Karpas-422 (cell line): ENCODE measurements at regions not wholly inside any gene's neighbourhood (a gene's known extent, or its start where the extent isn't known, plus 50 kb on each side); places are given as distances from the start of the nearest gene placed in this dataset.
A peak's percentile ranks its signal among the peaks of the same experiment; 100 is the strongest.
"Not testable (repeated sequence)": the region's sequence is repeated elsewhere in the genome, so short reads cannot be mapped to it uniquely, and the experiment has no call there.

Experiments used
- DNase-seq: peaks from one replicate; pipeline ENCODE4 v3.0.0-alpha.2; 2015
- H2AFZ ChIP-seq: fragments of 200-600 bp; sonication (generic); 2 replicates; pipeline ENCODE4 v1.6.1; 2014; ENCODE audit warnings: antibody characterized with exemption, low read length, mixed read lengths
- H3K27ac ChIP-seq: fragments of 200-600 bp; sonication (generic); 2 replicates; pipeline ENCODE4 v1.5.1; 2014; ENCODE audit warnings: mild to moderate bottlenecking, low read length, moderate library complexity
- H3K27me3 ChIP-seq: fragments of 200-600 bp; sonication (generic); 2 replicates; pipeline ENCODE4 v1.6.1; 2014; ENCODE audit warnings: low read length, mixed read lengths
- H3K36me3 ChIP-seq: fragments of 200-600 bp; sonication (generic); 2 replicates; pipeline ENCODE4 v1.6.1; 2014; ENCODE audit warnings: low read length, mixed read lengths; ENCODE audit not compliant: insufficient read depth
- H3K4me1 ChIP-seq: fragments of 200-600 bp; sonication (generic); 2 replicates; pipeline ENCODE4 v1.6.1; 2014; ENCODE audit warnings: mild to moderate bottlenecking, low read length, mixed read lengths
- H3K4me2 ChIP-seq: fragments of 200-600 bp; sonication (generic); 2 replicates; pipeline ENCODE4 v1.6.1; 2014; ENCODE audit warnings: low read length, low read depth, mild to moderate bottlenecking; ENCODE audit not compliant: poor library complexity, severe bottlenecking
- H3K4me3 ChIP-seq: fragments of 200-600 bp; sonication (generic); 2 replicates; pipeline ENCODE4 v1.5.1; 2014; ENCODE audit warnings: mild to moderate bottlenecking, antibody characterized with exemption, low read length, mixed read lengths
- H3K79me2 ChIP-seq: fragments of 200-600 bp; sonication (generic); 2 replicates; pipeline ENCODE4 v1.6.1; 2014; ENCODE audit warnings: mild to moderate bottlenecking, low read length, mixed read lengths
- H3K9ac ChIP-seq: fragments of 200-600 bp; sonication (generic); 2 replicates; pipeline ENCODE4 v1.6.0; 2014; ENCODE audit warnings: low read length
- H3K9me2 ChIP-seq: fragments of 200-600 bp; sonication (generic), shearing (Covaris generic); replicated peaks from 2 replicates; pipeline ENCODE4 v1.6.0; 2014; ENCODE audit warnings: mild to moderate bottlenecking, low read length, moderate library complexity; ENCODE audit not compliant: insufficient read depth
- H3K9me3 ChIP-seq: fragments of 300-700, 200-600 bp; sonication (generic); 2 replicates; pipeline ENCODE4 v1.6.1; 2014; ENCODE audit warnings: low read length, mixed read lengths
- H4K20me1 ChIP-seq: fragments of 200-600 bp; sonication (generic); 2 replicates; pipeline ENCODE4 v1.6.1; 2014; ENCODE audit warnings: mild to moderate bottlenecking, antibody characterized with exemption, low read length, low read depth; ENCODE audit not compliant: insufficient read depth

DNA sequence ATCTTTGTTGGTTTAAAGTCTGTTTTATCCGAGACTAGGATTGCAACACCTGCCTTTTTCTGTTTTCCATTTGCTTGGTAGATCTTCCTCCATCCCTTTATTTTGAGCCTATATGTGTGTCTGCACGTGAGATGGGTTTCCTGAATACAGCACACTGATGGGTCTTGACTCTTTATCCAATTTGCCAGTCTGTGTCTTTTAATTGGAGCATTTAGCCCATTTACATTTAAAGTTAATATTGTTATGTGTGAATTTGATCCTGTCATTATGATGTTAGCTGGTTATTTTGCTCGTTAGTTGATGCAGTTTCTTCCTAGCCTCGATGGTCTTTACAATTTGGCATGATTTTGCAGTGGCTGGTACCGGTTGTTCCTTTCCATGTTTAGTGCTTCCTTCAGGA lies 149.4 kb upstream of the MRPS22 start:
- DNase-seq, H3K4me1 ChIP-seq, H3K9me2 ChIP-seq, H3K27ac ChIP-seq, H4K20me1 ChIP-seq, H3K9ac ChIP-seq, H3K4me2 ChIP-seq, H3K9me3 ChIP-seq, H3K36me3 ChIP-seq, H3K4me3 ChIP-seq, H3K27me3 ChIP-seq, H3K79me2 ChIP-seq, H2AFZ ChIP-seq: not testable (repeated sequence)

DNA sequence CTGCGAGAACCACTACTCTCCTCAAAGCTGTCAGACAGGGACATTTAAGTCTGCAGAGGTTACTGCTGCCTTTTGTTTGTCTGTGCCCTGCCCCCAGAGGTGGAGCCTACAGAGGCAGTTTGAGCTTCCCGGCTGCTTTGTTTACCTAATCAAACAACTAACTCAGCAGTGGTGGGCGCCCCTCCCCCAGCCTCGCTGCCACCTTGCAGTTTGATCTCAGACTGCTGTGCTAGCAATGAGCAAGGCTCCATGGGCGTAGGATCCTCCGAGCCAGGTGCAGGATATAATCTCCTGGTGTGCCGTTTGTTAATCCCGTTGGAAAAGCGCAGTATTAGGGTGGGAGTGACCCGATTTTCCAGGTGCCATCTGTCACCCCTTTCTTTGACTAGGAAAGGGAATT lies 147.7 kb upstream of the MRPS22 start:
- not testable (repeated sequence) for H3K9me3 ChIP-seq

DNA sequence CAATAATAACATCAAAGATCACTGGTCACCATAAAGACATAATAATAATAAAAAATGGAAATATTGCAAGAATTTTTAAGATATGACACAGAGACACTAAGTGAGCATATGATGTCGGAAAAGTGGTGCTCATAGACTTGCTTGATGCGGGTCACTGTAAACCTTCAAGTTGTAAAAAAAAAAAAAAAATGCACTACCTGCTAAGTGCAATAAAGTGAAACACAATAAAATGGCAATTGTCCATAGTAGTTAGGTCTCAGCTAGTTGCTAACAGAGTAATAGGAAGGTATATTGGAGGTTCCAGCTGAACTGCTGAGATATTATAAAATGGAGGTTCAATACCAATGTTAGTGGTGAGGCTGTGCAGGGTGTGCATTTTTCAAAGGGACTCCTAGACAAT lies 146.6 kb upstream of the MRPS22 start:
- Histone ChIP-seq H3K27ac (no peak overlapping the region), H3K9me3 (no peaks in the 10 kb centered on the region), H3K79me2 (no peaks in the 10 kb centered on the region)

More for the DNA sequence above, 147.7 kb upstream of the MRPS22 start:
- H3K36me3 ChIP-seq, H4K20me1 ChIP-seq, H3K79me2 ChIP-seq, H3K9me2 ChIP-seq, H3K9ac ChIP-seq, H3K27ac ChIP-seq, H3K4me3 ChIP-seq, H2AFZ ChIP-seq, H3K4me1 ChIP-seq, H3K4me2 ChIP-seq, H3K27me3 ChIP-seq, DNase-seq: not testable (repeated sequence)

DNA sequence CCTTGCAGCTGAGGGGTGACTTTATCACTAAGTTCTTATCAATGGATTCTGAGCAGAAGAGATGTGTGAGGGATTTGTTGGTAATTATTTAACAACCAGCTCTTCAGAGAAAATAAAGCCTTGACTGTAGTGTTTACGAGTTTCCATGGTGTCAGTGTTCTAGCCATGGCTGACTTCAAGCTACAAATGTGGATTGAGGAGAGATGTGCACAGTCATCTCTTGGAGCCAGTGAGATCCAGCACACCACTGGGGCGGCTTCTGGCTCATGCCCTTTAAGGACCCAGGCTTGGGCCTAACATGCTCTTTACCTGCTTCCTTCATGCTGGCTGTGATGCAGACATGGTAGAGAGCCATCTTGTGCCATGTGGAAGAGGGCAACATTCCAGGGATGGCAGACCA lies 145.6 kb upstream of the MRPS22 start:
- Histone ChIP-seq H2AFZ (no peak overlapping the region), H3K4me1 (no peaks in the 10 kb centered on the region), H3K4me2 (no peak overlapping the region), H3K4me3 (no peak overlapping the region), H4K20me1 (no peaks in the 10 kb centered on the region), H3K9me2 (no peaks in the 10 kb centered on the region), H3K9ac (no peak overlapping the region), H3K27me3 (no peaks in the 10 kb centered on the region), H3K27ac (no peak overlapping the region), H3K79me2 (no peaks in the 10 kb centered on the region), H3K36me3 (no peaks in the 10 kb centered on the region), H3K9me3 (no peaks in the 10 kb centered on the region)
- no peak for DNase-seq

More for the DNA sequence above, 146.6 kb upstream of the MRPS22 start:
- Histone ChIP-seq H3K4me3 (no peak overlapping the region), H3K27me3 (no peaks in the 10 kb centered on the region), H3K4me2 (no peak overlapping the region), H3K36me3 (no peaks in the 10 kb centered on the region), H2AFZ (no peak overlapping the region), H3K9ac (no peak overlapping the region), H3K9me2 (no peaks in the 10 kb centered on the region), H4K20me1 (no peaks in the 10 kb centered on the region), H3K4me1 (no peaks in the 10 kb centered on the region)
- DNase-seq = no peak

DNA sequence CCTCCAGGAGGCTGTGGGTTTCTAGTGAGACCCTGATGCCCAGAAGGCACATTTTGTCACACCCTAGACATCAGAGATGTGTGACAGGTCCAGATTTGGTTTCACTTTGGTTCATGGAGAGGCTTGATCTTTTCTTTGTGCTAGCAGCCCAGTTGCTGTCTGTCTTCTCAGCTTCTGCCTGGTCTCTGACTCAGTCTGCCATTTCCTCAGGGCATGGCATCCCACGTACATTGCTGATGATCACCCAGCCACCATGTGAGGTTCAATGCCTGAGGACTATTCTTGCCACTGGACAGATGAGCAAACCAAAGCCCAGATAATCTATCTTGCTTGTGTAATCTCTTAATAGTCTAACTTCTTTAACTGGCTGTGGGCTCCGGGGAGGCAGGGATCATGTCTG lies 144.9 kb upstream of the MRPS22 start:
- H3K9me3 ChIP-seq = no peaks in the 10 kb centered on the region
- H3K9me2 ChIP-seq = no peaks in the 10 kb centered on the region
- no peak overlapping the region for H3K9ac ChIP-seq
- H3K4me3 ChIP-seq = no peak overlapping the region
- no peaks in the 10 kb centered on the region for H3K4me1 ChIP-seq
- H3K36me3 ChIP-seq = no peaks in the 10 kb centered on the region
- no peaks in the 10 kb centered on the region for H3K79me2 ChIP-seq
- H2AFZ ChIP-seq = no peak overlapping the region
- DNase-seq = no peak
- no peak overlapping the region for H3K4me2 ChIP-seq
- H3K27me3 ChIP-seq = no peaks in the 10 kb centered on the region
- H4K20me1 ChIP-seq = no peaks in the 10 kb centered on the region
- no peak overlapping the region for H3K27ac ChIP-seq

DNA sequence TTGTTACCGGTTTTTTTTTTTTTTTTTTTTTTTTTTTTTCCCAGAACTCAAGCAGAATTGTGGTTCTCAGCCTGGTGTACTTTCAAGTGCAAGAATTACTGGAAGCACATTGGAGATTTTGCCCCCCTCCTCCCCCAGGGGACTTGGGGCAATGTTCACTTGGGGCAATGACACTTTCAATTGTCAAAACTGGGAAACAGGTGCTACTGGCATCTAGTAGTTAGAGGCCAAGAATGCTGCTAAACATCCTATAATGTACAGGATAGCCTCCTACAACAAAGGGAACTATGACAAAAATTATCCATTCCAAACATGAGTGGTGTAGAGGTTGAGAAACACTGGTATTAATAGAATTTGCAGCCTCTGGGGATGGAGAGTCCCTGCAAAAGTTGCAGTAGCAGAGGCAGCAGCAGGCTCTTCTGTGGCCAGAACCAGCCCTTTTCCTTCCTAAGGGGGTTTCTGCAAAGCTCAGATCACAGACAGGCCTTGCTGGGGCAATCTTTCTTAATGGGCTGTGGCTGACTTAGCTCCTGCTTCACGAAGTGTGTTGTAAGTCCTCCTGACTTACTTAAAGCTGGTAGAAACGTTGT lies 144.3 kb upstream of the MRPS22 start:
- no peaks in the 10 kb centered on the region for H3K9me2 ChIP-seq
- H3K4me2 ChIP-seq = no peak overlapping the region
- no peak for DNase-seq
- no peaks in the 10 kb centered on the region for H4K20me1 ChIP-seq
- no peaks in the 10 kb centered on the region for H3K27me3 ChIP-seq
- no peak overlapping the region for H3K27ac ChIP-seq
- H3K4me1 ChIP-seq = no peaks in the 10 kb centered on the region
- H2AFZ ChIP-seq = no peak overlapping the region
- no peak overlapping the region for H3K4me3 ChIP-seq
- H3K9me3 ChIP-seq = no peaks in the 10 kb centered on the region
- H3K36me3 ChIP-seq = no peaks in the 10 kb centered on the region
- H3K79me2 ChIP-seq = no peaks in the 10 kb centered on the region
- no peak overlapping the region for H3K9ac ChIP-seq

DNA sequence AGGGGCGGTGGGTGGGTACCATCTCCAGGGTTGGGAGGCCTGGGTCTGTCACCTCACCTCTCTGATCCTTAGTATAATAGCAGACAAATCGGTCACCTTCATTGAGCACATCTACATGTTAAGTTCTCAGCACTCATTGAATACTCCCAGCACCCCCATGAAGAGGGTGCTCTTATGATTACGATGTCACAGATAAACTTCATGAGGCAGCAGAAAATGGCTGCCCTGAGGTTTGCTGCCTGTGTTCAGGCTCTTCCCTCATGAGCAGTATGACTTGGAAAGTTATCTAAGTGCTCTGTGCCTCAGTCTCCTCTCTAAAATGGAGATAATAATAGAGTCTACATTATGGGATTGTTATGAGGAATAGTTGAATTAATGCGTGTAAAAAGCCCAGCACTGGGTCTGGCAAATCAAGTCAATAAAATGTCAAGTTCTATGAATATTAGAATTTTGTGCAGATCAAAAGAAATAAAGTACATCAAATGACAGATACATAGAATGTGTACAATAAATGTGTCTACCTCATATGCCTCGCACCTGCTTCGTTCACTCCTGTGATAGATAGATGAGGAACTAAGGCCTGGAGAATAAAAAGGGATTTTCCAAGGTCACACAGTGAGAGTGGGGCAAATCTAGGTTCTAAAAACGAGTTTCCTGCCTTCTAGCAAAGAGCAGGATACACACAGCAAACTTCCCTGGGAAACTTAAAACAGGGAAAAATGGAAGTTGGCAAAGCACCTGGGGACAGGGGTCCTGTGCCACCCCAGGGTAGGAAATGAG lies 142.2 kb upstream of the MRPS22 start:
- H3K4me2 ChIP-seq = no peak overlapping the region
- no peak overlapping the region for H3K27ac ChIP-seq
- no peaks in the 10 kb centered on the region for H3K79me2 ChIP-seq
- H2AFZ ChIP-seq = no peak overlapping the region
- no peaks in the 10 kb centered on the region for H3K36me3 ChIP-seq
- H3K4me3 ChIP-seq = no peak overlapping the region
- no peak overlapping the region for H3K9ac ChIP-seq
- no peaks in the 10 kb centered on the region for H3K9me2 ChIP-seq
- no peaks in the 10 kb centered on the region for H3K27me3 ChIP-seq
- no peak for DNase-seq
- no peaks in the 10 kb centered on the region for H3K9me3 ChIP-seq
- no peaks in the 10 kb centered on the region for H3K4me1 ChIP-seq
- H4K20me1 ChIP-seq = no peaks in the 10 kb centered on the region

DNA sequence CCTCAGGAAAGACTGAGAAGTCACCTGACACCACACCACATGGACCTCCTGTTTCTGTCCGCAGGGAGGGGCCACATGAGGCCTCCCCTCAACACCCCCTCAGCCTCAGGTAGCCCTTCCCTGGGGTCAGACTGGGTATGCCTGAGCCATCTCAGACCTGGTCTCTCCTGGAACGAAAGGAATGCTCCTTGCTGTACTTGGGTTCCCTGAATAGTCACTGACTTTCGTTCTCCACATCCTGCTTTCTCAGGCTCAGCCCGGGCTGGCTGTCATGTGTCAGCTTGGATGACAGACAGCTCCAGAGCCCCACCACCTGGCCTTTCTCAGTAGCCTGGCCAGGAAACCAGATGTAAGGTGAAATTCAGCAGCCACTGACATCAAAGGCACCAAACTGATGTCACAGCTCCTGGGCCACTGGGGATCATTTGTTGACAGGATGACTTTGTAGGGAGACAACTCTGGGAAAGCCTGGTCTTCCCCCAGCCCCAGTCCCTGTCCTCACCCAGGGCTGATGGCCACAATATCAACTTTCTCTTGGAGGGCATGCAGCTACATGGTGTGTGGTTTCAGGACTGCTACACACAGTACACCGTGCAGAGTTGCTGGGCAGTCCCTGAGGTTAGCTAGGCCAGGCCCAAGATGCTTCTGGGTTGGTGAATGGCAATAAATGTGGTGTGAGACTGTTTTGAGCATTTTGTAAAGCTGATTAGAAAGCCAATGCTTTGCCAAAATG lies 141.4 kb upstream of the MRPS22 start:
- Histone ChIP-seq H2AFZ (no peak overlapping the region), H3K4me1 (no peaks in the 10 kb centered on the region), H3K27me3 (no peaks in the 10 kb centered on the region), H3K4me2 (no peak overlapping the region), H3K27ac (no peak overlapping the region), H3K79me2 (no peaks in the 10 kb centered on the region), H4K20me1 (no peaks in the 10 kb centered on the region), H3K9ac (no peak overlapping the region), H3K9me2 (no peaks in the 10 kb centered on the region), H3K9me3 (no peaks in the 10 kb centered on the region), H3K4me3 (no peak overlapping the region), H3K36me3 (no peaks in the 10 kb centered on the region)
- peak; percentile 61 for DNase-seq
